Esophagus squamous epithelium (tissue), 5 donors: ENCODE measurements at regions not wholly inside any gene's neighbourhood (a gene's known extent, or its start where the extent isn't known, plus 50 kb on each side); places are given as distances from the start of the nearest gene placed in this dataset.

ENCODE experiments used
- DNase-seq: peaks from one replicate; lab custom pipeline; 2025; lab: John Stamatoyannopoulos, UW
- H3K27ac ChIP-seq, 4 donors: fragments of 200-600 bp; sonication (generic); one replicate each; pipeline ENCODE4 v1.5.1; 2016 to 2019; ENCODE audit warnings: mild to moderate bottlenecking in 1 of 4
- H3K27me3 ChIP-seq, 4 donors: fragments of 200-600 bp; sonication (generic); 1 replicate in 3 of 4; 2 replicates in 1 of 4; pipeline versions ENCODE4 v1.5.1 to v1.6.0; 2017 to 2021; ENCODE audit warnings: antibody characterized with exemption in 1 of 4
- H3K36me3 ChIP-seq, 3 donors: fragments of 200-600 bp; sonication (generic); one replicate each; pipeline ENCODE4 v1.5.1; 2016 to 2019
- H3K4me1 ChIP-seq, 3 donors: fragments of 200-600 bp; sonication (generic); one replicate each; pipeline ENCODE4 v1.5.1; 2017 to 2019
- H3K4me3 ChIP-seq, 4 donors: fragments of 200-600 bp; sonication (generic); 1 replicate in 3 of 4; 2 replicates in 1 of 4; pipeline ENCODE4 v1.5.1; 2016 to 2019; ENCODE audit warnings: mild to moderate bottlenecking in 2 of 4, moderate library complexity in 1 of 4
- H3K9me3 ChIP-seq, 3 donors: fragments of 200-600 bp; sonication (generic); one replicate each; pipeline ENCODE4 v1.5.1; 2016 to 2019
- CTCF ChIP-seq, 6 experiments: fragments of 450-650 bp in 4 of 6; fragments of 200-600 bp in 2 of 6; sonication (generic) in 2 of 6; IDR thresholded peaks; one replicate each; pipeline ENCODE4 v1.5.1; 2016 to 2019; ENCODE audit warnings: antibody characterized with exemption in 6 of 6, mild to moderate bottlenecking in 4 of 6, moderate library complexity in 4 of 6
- POLR2A ChIP-seq, 4 donors: fragments of 450-650 bp; IDR thresholded peaks; one replicate each; pipeline ENCODE4 v1.6.1; 2017; ENCODE audit warnings: antibody characterized with exemption in 4 of 4, mild to moderate bottlenecking in 4 of 4, moderate library complexity in 3 of 4
- WGBS, 2 donors: methylation state at CpG; one replicate each; pipeline ENCODE4 v1.1.5; 2018; 5-methylcytosine and 5-hydroxymethylcytosine counted together
- intact Hi-C: fragments of 100-400 bp; cut with DNase I; formaldehyde crosslinking; loops from one replicate; pipeline ENCODE4 v1.15.0; 2022
- donor health status: DM: yes; HTN: yes; CAD: no.

- no peak for DNase-seq
- Histone ChIP-seq H3K4me1 (peaks cover 0 to 8% (median 0%) of the 10 kb centered on the region in 3 donors), H3K27ac (no peak overlapping the region), H3K36me3 (no peaks in the 10 kb centered on the region), H3K4me3 (no peak overlapping the region), H3K9me3 (no peaks in the 10 kb centered on the region), H3K27me3 (no peaks in the 10 kb centered on the region)
- intact Hi-C loops: no loop called here
- WGBS, 2 donors: 83 to 100% methylated on average over 1 of the region's 1 CpG
- TF ChIP-seq POLR2A (IDR thresholded peaks at IDR 0.05) (no peak), CTCF (IDR thresholded peaks at IDR 0.05) (no peak)
Observed at GRCh38 chr5:143516249-143516648, 112.8 kb upstream of the NR3C1 start.

GRCh38 chr5:143515829-143516228, 112.3 kb upstream of the NR3C1 start:
- no peak overlapping the region for H3K27ac ChIP-seq
- intact Hi-C loops: no loop called here
- H3K27me3 ChIP-seq: no peaks in the 10 kb centered on the region
- no peaks in the 10 kb centered on the region for H3K36me3 ChIP-seq
- H3K9me3 ChIP-seq: no peaks in the 10 kb centered on the region
- H3K4me3 ChIP-seq: no peak overlapping the region
- WGBS, 2 donors: 71 to 75% methylated on average over 1 of the region's 5 CpGs
- H3K4me1 ChIP-seq: peaks cover 0 to 8% (median 0%) of the 10 kb centered on the region in 3 donors
- DNase-seq: no peak
- TF ChIP-seq POLR2A (IDR thresholded peaks at IDR 0.05) (no peak), CTCF (IDR thresholded peaks at IDR 0.05) (no peak)

GRCh38 chr5:143514616-143515335, 111.3 kb upstream of the NR3C1 start:
- Histone ChIP-seq H3K27me3 (no peaks in the 10 kb centered on the region), H3K9me3 (no peaks in the 10 kb centered on the region), H3K4me1 (peaks cover 0 to 8% (median 0%) of the 10 kb centered on the region in 3 donors), H3K36me3 (no peaks in the 10 kb centered on the region), H3K27ac (no peak overlapping the region), H3K4me3 (no peak overlapping the region)
- DNase-seq: no peak
- intact Hi-C loops: no loop called here
- TF ChIP-seq CTCF (IDR thresholded peaks at IDR 0.05): no peak

- TF ChIP-seq POLR2A (IDR thresholded peaks at IDR 0.05): no peak
- no peak for TF ChIP-seq CTCF (IDR thresholded peaks at IDR 0.05)
- DNase-seq: no peak
- WGBS, 2 donors: 90 to 91% methylated on average over 2 of the region's 2 CpGs
- no peaks in the 10 kb centered on the region for H3K36me3 ChIP-seq
- intact Hi-C loops: no loop called here
- no peaks in the 10 kb centered on the region for H3K27me3 ChIP-seq
- H3K4me1 ChIP-seq: peaks cover 0 to 8% (median 0%) of the 10 kb centered on the region in 3 donors
- no peak overlapping the region for H3K4me3 ChIP-seq
- H3K9me3 ChIP-seq: no peaks in the 10 kb centered on the region
- no peak overlapping the region for H3K27ac ChIP-seq
Observed at GRCh38 chr5:143513720-143514119, 110.2 kb upstream of the NR3C1 start.

GRCh38 chr5:143511736-143512135, 108.2 kb upstream of the NR3C1 start:
- Histone ChIP-seq H3K4me3 (no peak overlapping the region), H3K4me1 (peaks cover 4 to 23% (median 7%) of the 10 kb centered on the region in 3 donors), H3K9me3 (no peaks in the 10 kb centered on the region), H3K27ac (no peak overlapping the region), H3K27me3 (no peaks in the 10 kb centered on the region), H3K36me3 (no peaks in the 10 kb centered on the region)
- no peak for TF ChIP-seq CTCF (IDR thresholded peaks at IDR 0.05)
- TF ChIP-seq POLR2A (IDR thresholded peaks at IDR 0.05): no peak
- no peak for DNase-seq
- intact Hi-C loops: no loop called here
